ENCODE measurements at regions not wholly inside any gene's neighbourhood (a gene's known extent, or its start where the extent isn't known, plus 50 kb on each side); places are given as distances from the start of the nearest gene placed in this dataset.
A peak's percentile ranks its signal among the peaks of the same experiment; 100 is the strongest.

- Histone ChIP-seq H3K79me2 (ENCODE audit: insufficient read depth, low read length) (no peaks in the 10 kb centered on the region), H3K9me3 (ENCODE audit: insufficient read depth, low read depth, low read length) (no peaks in the 10 kb centered on the region), H3K27me3 (ENCODE audit: insufficient read depth, low read length, poor library complexity, severe bottlenecking) (no peaks in the 10 kb centered on the region), H3K4me1 (ENCODE audit: insufficient read depth, low read length, poor library complexity, severe bottlenecking) (peaks cover 93% of the 10 kb centered on the region), H3K4me2 (ENCODE audit: low read depth, low read length, poor library complexity, severe bottlenecking) (peak overlapping the region; percentile 29), H3K36me3 (ENCODE audit: insufficient read depth, low read length) (no peaks in the 10 kb centered on the region), H3K9ac (ENCODE audit: low read depth, low read length, poor library complexity, severe bottlenecking) (peak overlapping the region; percentile 24), H3K9me2 (replicated peaks; ENCODE audit: low read depth, low read length) (no peaks in the 10 kb centered on the region), H4K20me1 (ENCODE audit: insufficient read depth, low read length, poor library complexity, severe bottlenecking) (no peaks in the 10 kb centered on the region), H2AFZ (ENCODE audit: low read length) (no peak overlapping the region), H3F3A (ENCODE audit: low read depth) (no peaks in the 10 kb centered on the region; the same call in 1 of the 2 replicates), H3K4me3 (ENCODE audit: low read length, poor library complexity, severe bottlenecking) (peak overlapping the region; percentile 8)
- TF ChIP-seq EZH2phosphoT487 (IDR thresholded peaks at IDR 0.05; ENCODE audit: borderline replicate concordance) (no peak), CTCF (conservative IDR thresholded peaks at IDR 0.05; ENCODE audit: low read length) (no peak)
These were observed 97.1 kb upstream of the RMDN2 start for GRCh38 chr2:37827911-37828511.

GRCh38 chr2:37829202-37829601 lies 95.9 kb upstream of the RMDN2 start:
- Histone ChIP-seq H3K4me2 (ENCODE audit: low read depth, low read length, poor library complexity, severe bottlenecking) (peak overlapping the region; percentile 59), H3F3A (ENCODE audit: low read depth) (no peaks in the 10 kb centered on the region)
- no peak for TF ChIP-seq CTCF (conservative IDR thresholded peaks at IDR 0.05; ENCODE audit: low read length)
- TF ChIP-seq EZH2phosphoT487 (IDR thresholded peaks at IDR 0.05; ENCODE audit: borderline replicate concordance), result no peak

GRCh38 chr2:37829616-37830395 lies 95.3 kb upstream of the RMDN2 start:
- Histone ChIP-seq H3K9ac (ENCODE audit: low read depth, low read length, poor library complexity, severe bottlenecking) (peak overlapping the region; percentile 62), H3K27me3 (ENCODE audit: insufficient read depth, low read length, poor library complexity, severe bottlenecking) (no peaks in the 10 kb centered on the region), H4K20me1 (ENCODE audit: insufficient read depth, low read length, poor library complexity, severe bottlenecking) (no peaks in the 10 kb centered on the region), H2AFZ (ENCODE audit: low read length) (0 out of 2 replicates have a peak overlapping the region, but pooled peaks have one; percentile 7), H3K9me3 (ENCODE audit: insufficient read depth, low read depth, low read length) (no peaks in the 10 kb centered on the region), H3K4me2 (ENCODE audit: low read depth, low read length, poor library complexity, severe bottlenecking) (peak overlapping the region; percentile 59), H3K36me3 (ENCODE audit: insufficient read depth, low read length) (no peaks in the 10 kb centered on the region), H3K9me2 (replicated peaks; ENCODE audit: low read depth, low read length) (no peaks in the 10 kb centered on the region), H3K79me2 (ENCODE audit: insufficient read depth, low read length) (no peaks in the 10 kb centered on the region), H3F3A (ENCODE audit: low read depth) (no peaks in the 10 kb centered on the region), H3K4me1 (ENCODE audit: insufficient read depth, low read length, poor library complexity, severe bottlenecking) (peaks cover 75% of the 10 kb centered on the region), H3K4me3 (ENCODE audit: low read length, poor library complexity, severe bottlenecking) (peak overlapping the region; percentile 52)
- no peak for TF ChIP-seq EZH2phosphoT487 (IDR thresholded peaks at IDR 0.05; ENCODE audit: borderline replicate concordance)
- no peak for TF ChIP-seq CTCF (conservative IDR thresholded peaks at IDR 0.05; ENCODE audit: low read length)

More at GRCh38 chr2:37829202-37829601, 95.9 kb upstream of the RMDN2 start:
- Histone ChIP-seq H3K9me3 (ENCODE audit: insufficient read depth, low read depth, low read length) (no peaks in the 10 kb centered on the region), H3K36me3 (ENCODE audit: insufficient read depth, low read length) (no peaks in the 10 kb centered on the region), H3K9ac (ENCODE audit: low read depth, low read length, poor library complexity, severe bottlenecking) (peak overlapping the region; percentile 62), H2AFZ (ENCODE audit: low read length) (0 out of 2 replicates have a peak overlapping the region, but pooled peaks have one; percentile 7), H3K4me1 (ENCODE audit: insufficient read depth, low read length, poor library complexity, severe bottlenecking) (peaks cover 81% of the 10 kb centered on the region), H4K20me1 (ENCODE audit: insufficient read depth, low read length, poor library complexity, severe bottlenecking) (no peaks in the 10 kb centered on the region), H3K4me3 (ENCODE audit: low read length, poor library complexity, severe bottlenecking) (peak overlapping the region; percentile 52), H3K79me2 (ENCODE audit: insufficient read depth, low read length) (no peaks in the 10 kb centered on the region), H3K27me3 (ENCODE audit: insufficient read depth, low read length, poor library complexity, severe bottlenecking) (no peaks in the 10 kb centered on the region), H3K9me2 (replicated peaks; ENCODE audit: low read depth, low read length) (no peaks in the 10 kb centered on the region)

Data from Loucy (cell line).